ENCODE measurements at regions not wholly inside any gene's neighbourhood (a gene's known extent, or its start where the extent isn't known, plus 50 kb on each side); places are given as distances from the start of the nearest gene placed in this dataset.

DNA sequence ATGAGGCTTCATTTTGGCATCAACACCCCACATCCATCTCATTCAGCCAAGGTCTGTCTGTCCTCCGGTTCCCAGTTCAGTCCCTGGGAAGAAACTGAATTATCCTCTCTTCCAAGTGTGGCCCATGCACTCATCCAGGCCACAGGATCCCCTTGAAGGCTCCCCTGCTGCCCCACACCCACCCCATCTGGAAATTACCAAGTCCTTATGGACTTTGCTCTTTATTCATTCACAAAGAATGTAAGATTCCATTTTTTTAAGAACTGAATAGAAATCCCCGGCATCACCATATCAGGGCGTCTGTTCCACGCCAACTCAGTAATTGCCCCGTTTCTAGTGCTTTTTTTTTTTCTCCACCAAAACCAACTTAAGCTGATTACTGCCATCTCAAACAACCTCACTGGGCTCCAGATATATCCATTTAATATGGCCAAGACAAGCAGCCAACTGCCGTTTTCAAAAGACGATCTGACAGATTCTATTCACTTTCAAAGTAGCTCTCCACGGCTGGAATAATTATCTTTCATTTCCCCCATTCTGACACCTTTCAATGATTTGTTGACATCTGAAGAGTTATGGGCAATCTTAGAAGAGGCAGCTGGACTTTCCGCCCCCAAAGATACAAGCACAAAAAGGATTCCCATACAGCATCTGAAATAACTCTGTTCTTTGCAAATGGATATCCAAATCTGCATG lies 55.9 kb downstream of the OLIG1 start:
- TF ChIP-seq, protein P1, sequence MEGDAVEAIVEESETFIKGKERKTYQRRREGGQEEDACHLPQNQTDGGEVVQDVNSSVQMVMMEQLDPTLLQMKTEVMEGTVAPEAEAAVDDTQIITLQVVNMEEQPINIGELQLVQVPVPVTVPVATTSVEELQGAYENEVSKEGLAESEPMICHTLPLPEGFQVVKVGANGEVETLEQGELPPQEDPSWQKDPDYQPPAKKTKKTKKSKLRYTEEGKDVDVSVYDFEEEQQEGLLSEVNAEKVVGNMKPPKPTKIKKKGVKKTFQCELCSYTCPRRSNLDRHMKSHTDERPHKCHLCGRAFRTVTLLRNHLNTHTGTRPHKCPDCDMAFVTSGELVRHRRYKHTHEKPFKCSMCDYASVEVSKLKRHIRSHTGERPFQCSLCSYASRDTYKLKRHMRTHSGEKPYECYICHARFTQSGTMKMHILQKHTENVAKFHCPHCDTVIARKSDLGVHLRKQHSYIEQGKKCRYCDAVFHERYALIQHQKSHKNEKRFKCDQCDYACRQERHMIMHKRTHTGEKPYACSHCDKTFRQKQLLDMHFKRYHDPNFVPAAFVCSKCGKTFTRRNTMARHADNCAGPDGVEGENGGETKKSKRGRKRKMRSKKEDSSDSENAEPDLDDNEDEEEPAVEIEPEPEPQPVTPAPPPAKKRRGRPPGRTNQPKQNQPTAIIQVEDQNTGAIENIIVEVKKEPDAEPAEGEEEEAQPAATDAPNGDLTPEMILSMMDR (IDR thresholded peaks at IDR 0.05; ENCODE audit: borderline replicate concordance, extremely low read depth, low read length, poor library complexity, severe bottlenecking), result no peak
- TF ChIP-seq EZH2 (IDR thresholded peaks at IDR 0.05; ENCODE audit: borderline replicate concordance, low read depth, low read length, severe bottlenecking), result no peak

Data from DND-41 (cell line).